ENCODE measurements at regions not wholly inside any gene's neighbourhood (a gene's known extent, or its start where the extent isn't known, plus 50 kb on each side); places are given as distances from the start of the nearest gene placed in this dataset.

- DNase-seq = no peak
Measured at GRCh38 chr16:85990861-85991301, 91.9 kb downstream of the IRF8 start.

GRCh38 chr16:85991425-85991824 lies 92.5 kb downstream of the IRF8 start:
- no peak for DNase-seq

- no peak for DNase-seq
Measured at GRCh38 chr16:85991856-85992255, 92.9 kb downstream of the IRF8 start.

GRCh38 chr16:85992359-85992758 lies 93.4 kb downstream of the IRF8 start:
- DNase-seq = no peak

- no peak for DNase-seq
Measured at GRCh38 chr16:85992779-85993178, 93.8 kb downstream of the IRF8 start.

GRCh38 chr16:85994492-85995490 lies 95.8 kb downstream of the IRF8 start:
- no peak for DNase-seq

- no peak for DNase-seq
Measured at GRCh38 chr16:85995541-85996423, 96.8 kb downstream of the IRF8 start.

- DNase-seq = no peak
Measured at GRCh38 chr16:85996843-85997242, 97.9 kb downstream of the IRF8 start.

- no peak for DNase-seq
Measured at GRCh38 chr16:85998171-85998867, 99.4 kb downstream of the IRF8 start.

- no peak for DNase-seq
Measured at GRCh38 chr16:85998868-85999729, 100.1 kb downstream of the IRF8 start.

GRCh38 chr16:85999778-86000177 lies 100.8 kb downstream of the IRF8 start:
- no peak for DNase-seq

- no peak for DNase-seq
Measured at GRCh38 chr16:86002178-86002900, 103.4 kb downstream of the IRF8 start.

- no peak for DNase-seq
Measured at GRCh38 chr16:86007524-86007923, 108.6 kb downstream of the IRF8 start.

GRCh38 chr16:86010680-86011141 lies 111.7 kb downstream of the IRF8 start:
- DNase-seq = no peak

- DNase-seq = no peak
Measured at GRCh38 chr16:86011532-86011931, 112.6 kb downstream of the IRF8 start.

- DNase-seq = no peak
Measured at GRCh38 chr16:86012221-86012620, 113.3 kb downstream of the IRF8 start.

- DNase-seq = no peak
Measured at GRCh38 chr16:86013867-86014266, 114.9 kb downstream of the IRF8 start.

- DNase-seq = no peak
Measured at GRCh38 chr16:86015606-86016005, 116.6 kb downstream of the IRF8 start.

GRCh38 chr16:86016201-86016965 lies 117.4 kb downstream of the IRF8 start:
- peak; percentile 68 for DNase-seq

All from muscle of arm (tissue), 1 donor.